Uterus (tissue), 2 donors: ENCODE measurements at regions not wholly inside any gene's neighbourhood (a gene's known extent, or its start where the extent isn't known, plus 50 kb on each side); places are given as distances from the start of the nearest gene placed in this dataset.

Experiments
- CTCF ChIP-seq, 4 experiments: fragments of 200-600 bp in 2 of 4; fragments of 450-650 bp in 2 of 4; sonication (generic) in 2 of 4; IDR thresholded peaks; one replicate each; pipeline ENCODE4 v1.5.1; 2016 to 2019; ENCODE audit warnings: antibody characterized with exemption in 4 of 4, mild to moderate bottlenecking in 2 of 4, moderate library complexity in 1 of 4
- POLR2A ChIP-seq, 2 donors: fragments of 450-650 bp; IDR thresholded peaks; one replicate each; pipeline ENCODE4 v1.6.1; 2016; ENCODE audit warnings: antibody characterized with exemption in 2 of 2, mild to moderate bottlenecking in 1 of 2, moderate library complexity in 1 of 2

- TF ChIP-seq CTCF (IDR thresholded peaks at IDR 0.05) (no peak), POLR2A (IDR thresholded peaks at IDR 0.05) (no peak)
These were observed 428.5 kb downstream of the SPRY2 start for GRCh38 chr13:79912403-79912802.
